Transverse colon (tissue), 4 donors: ENCODE measurements at regions not wholly inside any gene's neighbourhood (a gene's known extent, or its start where the extent isn't known, plus 50 kb on each side); places are given as distances from the start of the nearest gene placed in this dataset.

Source experiments
- DNase-seq: peaks from one replicate; pipeline ENCODE4 v3.0.0-alpha.2; 2019
- H3K27ac ChIP-seq, 4 donors: fragments of 200-600 bp; sonication (generic); 2 replicates each; pipeline ENCODE4 v1.5.1; 2016 to 2018; ENCODE audit warnings: inconsistent platforms in 4 of 4
- H3K27me3 ChIP-seq: fragments of 200-600 bp; sonication (generic); 2 replicates; pipeline ENCODE4 v1.5.1; 2017; ENCODE audit warnings: inconsistent platforms
- H3K36me3 ChIP-seq, 4 donors: fragments of 200-600 bp; sonication (generic); 2 replicates each; pipeline ENCODE4 v1.5.1; 2017 to 2019; ENCODE audit warnings: inconsistent platforms in 4 of 4
- H3K4me1 ChIP-seq, 4 donors: fragments of 200-600 bp; sonication (generic); 2 replicates each; pipeline ENCODE4 v1.5.1; 2017 to 2020; ENCODE audit warnings: inconsistent platforms in 4 of 4
- H3K4me3 ChIP-seq, 4 donors: fragments of 200-600 bp; sonication (generic); 1 replicate in 1 of 4; 2 replicates in 3 of 4; pipeline versions ENCODE4 v1.5.1 to v1.6.1; 2017 to 2019; ENCODE audit warnings: inconsistent platforms in 4 of 4
- H3K9me3 ChIP-seq, 2 donors: fragments of 200-600 bp; sonication (generic); 2 replicates each; pipeline ENCODE4 v1.5.1; 2017 to 2019; ENCODE audit warnings: inconsistent platforms in 2 of 2
- EP300 ChIP-seq: sonication (generic); formaldehyde crosslinking; IDR thresholded peaks from one replicate; pipeline ENCODE4 v1.6.1; 2017; ENCODE audit warnings: antibody characterized with exemption, low read depth
- POLR2A ChIP-seq: fragments of 450-650 bp; IDR thresholded peaks from one replicate; pipeline ENCODE4 v1.6.1; 2016; ENCODE audit warnings: antibody characterized with exemption, mild to moderate bottlenecking, moderate library complexity
- POLR2AphosphoS5 ChIP-seq, 3 donors: sonication (generic); formaldehyde crosslinking; IDR thresholded peaks; one replicate each; pipeline ENCODE4 v1.6.1; 2016; ENCODE audit warnings: antibody characterized with exemption in 3 of 3
- WGBS, 2 donors: methylation state at CpG; one replicate each; pipeline ENCODE4 v1.1.5; 2018; ENCODE audit warnings: low coverage in 1 of 2; 5-methylcytosine and 5-hydroxymethylcytosine counted together
- in situ Hi-C, 4 donors: fragments of 200-750 bp; cut with MboI; loops; one replicate each; pipeline versions ENCODE4 v1.15.0 to v1.15.1; 2017; ENCODE audit warnings: low sequenced_read_pairs in 3 of 4, low pct_ligation_motif_present in 1 of 4, low pct_unique_long_range_greater_than_20kb in 1 of 4
- intact Hi-C: fragments of 100-400 bp; cut with DNase I; formaldehyde crosslinking; loops from one replicate; pipeline ENCODE4 v1.15.1; 2023; ENCODE audit warnings: low total_unique reads
- TF ChIP-seq, protein P1 (sequence below), 5 experiments: fragments of 200-600 bp in 3 of 5; fragments of 450-650 bp in 2 of 5; sonication (generic) in 3 of 5; IDR thresholded peaks; 1 replicate in 2 of 5; 2 replicates in 3 of 5; pipeline ENCODE4 v1.5.1; 2016 to 2017; ENCODE audit warnings: antibody characterized with exemption in 5 of 5, inconsistent platforms in 3 of 5, mild to moderate bottlenecking in 2 of 5, moderate library complexity in 1 of 5

DNA sequence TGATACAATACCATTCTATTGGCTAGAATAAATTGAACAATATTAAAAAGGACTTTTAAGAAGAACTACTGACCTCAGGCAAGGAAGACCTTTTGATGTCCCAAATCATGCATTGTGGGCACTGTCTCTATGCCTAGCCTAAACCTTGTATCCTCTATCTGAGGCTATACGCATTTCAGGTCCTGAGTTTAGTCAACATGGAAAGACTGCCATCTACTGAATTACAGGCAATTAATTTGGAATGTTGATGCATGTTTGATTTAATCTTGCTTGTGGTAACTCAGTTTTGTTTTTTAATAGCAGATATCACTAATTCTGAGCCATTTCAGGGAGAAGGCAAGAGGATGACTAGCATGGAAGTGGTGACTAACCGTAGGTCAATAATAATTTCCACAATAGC is 585.3 kb upstream of the CCNG1 start:
- no peak for DNase-seq
- in situ Hi-C loops, result no loop called here
- no peak for TF ChIP-seq EP300
- TF ChIP-seq POLR2A, result no peak
- TF ChIP-seq POLR2AphosphoS5 (IDR thresholded peaks at IDR 0.05), result no peak
- TF ChIP-seq, protein P1, sequence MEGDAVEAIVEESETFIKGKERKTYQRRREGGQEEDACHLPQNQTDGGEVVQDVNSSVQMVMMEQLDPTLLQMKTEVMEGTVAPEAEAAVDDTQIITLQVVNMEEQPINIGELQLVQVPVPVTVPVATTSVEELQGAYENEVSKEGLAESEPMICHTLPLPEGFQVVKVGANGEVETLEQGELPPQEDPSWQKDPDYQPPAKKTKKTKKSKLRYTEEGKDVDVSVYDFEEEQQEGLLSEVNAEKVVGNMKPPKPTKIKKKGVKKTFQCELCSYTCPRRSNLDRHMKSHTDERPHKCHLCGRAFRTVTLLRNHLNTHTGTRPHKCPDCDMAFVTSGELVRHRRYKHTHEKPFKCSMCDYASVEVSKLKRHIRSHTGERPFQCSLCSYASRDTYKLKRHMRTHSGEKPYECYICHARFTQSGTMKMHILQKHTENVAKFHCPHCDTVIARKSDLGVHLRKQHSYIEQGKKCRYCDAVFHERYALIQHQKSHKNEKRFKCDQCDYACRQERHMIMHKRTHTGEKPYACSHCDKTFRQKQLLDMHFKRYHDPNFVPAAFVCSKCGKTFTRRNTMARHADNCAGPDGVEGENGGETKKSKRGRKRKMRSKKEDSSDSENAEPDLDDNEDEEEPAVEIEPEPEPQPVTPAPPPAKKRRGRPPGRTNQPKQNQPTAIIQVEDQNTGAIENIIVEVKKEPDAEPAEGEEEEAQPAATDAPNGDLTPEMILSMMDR (IDR thresholded peaks at IDR 0.05), result no peak

DNA sequence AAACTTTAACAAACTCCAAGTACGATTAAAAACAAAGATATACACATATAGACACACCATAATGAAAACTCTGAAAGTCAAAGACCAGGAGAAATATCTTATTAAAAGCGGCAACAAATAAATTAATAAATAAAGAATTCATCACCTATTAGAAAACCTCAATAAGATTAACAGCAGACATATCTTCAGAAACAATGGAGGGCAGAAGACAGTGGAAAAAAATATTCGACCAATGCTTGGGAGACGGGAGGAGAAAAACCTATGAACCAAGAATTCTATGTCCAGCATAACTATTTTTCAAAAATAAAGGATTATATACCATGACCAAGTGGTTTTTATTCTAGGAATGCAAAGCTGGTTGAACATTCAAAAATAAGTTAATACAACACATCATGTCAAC is 578.6 kb upstream of the CCNG1 start:
- intact Hi-C loops (no loop called here), in situ Hi-C loops (no loop called here)
- H3K4me1 ChIP-seq, result no peaks in the 10 kb centered on the region
- no peak for DNase-seq
- H3K27me3 ChIP-seq, result no peaks in the 10 kb centered on the region
- WGBS, 2 donors, result 82 to 92% methylated on average over 4 of the region's 4 CpGs
- peaks cover 10 to 19% of the 10 kb centered on the region in 2 donors for H3K9me3 ChIP-seq
- no peak overlapping the region for H3K4me3 ChIP-seq
- no peaks in the 10 kb centered on the region for H3K36me3 ChIP-seq
- TF ChIP-seq POLR2AphosphoS5 (IDR thresholded peaks at IDR 0.05) (no peak), POLR2A (no peak), EP300 (no peak)
- TF ChIP-seq, protein P1 (IDR thresholded peaks at IDR 0.05), result no peak
- H3K27ac ChIP-seq, result no peak overlapping the region

More for the DNA sequence above, 585.3 kb upstream of the CCNG1 start:
- no peaks in the 10 kb centered on the region for H3K9me3 ChIP-seq
- intact Hi-C loops, result no loop called here
- 52 to 74% methylated on average over 2 of the region's 2 CpGs for WGBS, 2 donors
- no peaks in the 10 kb centered on the region for H3K36me3 ChIP-seq
- H3K27ac ChIP-seq, result no peak overlapping the region
- H3K4me3 ChIP-seq, result no peak overlapping the region
- no peaks in the 10 kb centered on the region for H3K27me3 ChIP-seq
- no peaks in the 10 kb centered on the region for H3K4me1 ChIP-seq

DNA sequence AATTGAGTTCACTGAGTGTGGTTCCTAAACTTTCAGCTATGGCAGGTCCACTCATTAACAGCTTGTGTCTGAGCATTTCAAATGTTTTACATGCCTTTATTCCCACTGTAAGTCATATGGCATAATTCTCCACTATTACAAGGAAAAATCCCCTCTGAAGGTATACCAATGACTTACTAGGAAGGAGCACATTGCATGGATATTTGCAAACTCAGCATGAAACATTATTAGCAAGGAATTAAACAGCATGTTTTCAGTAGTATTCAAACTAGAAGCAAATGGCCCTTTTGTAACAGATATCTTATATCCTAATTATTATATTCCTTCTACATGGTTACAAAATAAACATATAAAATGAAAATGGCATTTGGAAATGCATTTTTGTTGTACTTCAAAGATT is 566.4 kb upstream of the CCNG1 start:
- intact Hi-C loops (no loop called here), in situ Hi-C loops (no loop called here)
- no peak overlapping the region for H3K4me3 ChIP-seq
- DNase-seq, result no peak
- peaks cover 0 to 6% of the 10 kb centered on the region in 2 donors for H3K9me3 ChIP-seq
- no peaks in the 10 kb centered on the region for H3K4me1 ChIP-seq
- TF ChIP-seq, protein P1 (IDR thresholded peaks at IDR 0.05), result no peak
- TF ChIP-seq POLR2AphosphoS5 (IDR thresholded peaks at IDR 0.05) (no peak), POLR2A (no peak), EP300 (no peak)
- no peaks in the 10 kb centered on the region for H3K27me3 ChIP-seq
- no peak overlapping the region for H3K27ac ChIP-seq
- H3K36me3 ChIP-seq, result no peaks in the 10 kb centered on the region

DNA sequence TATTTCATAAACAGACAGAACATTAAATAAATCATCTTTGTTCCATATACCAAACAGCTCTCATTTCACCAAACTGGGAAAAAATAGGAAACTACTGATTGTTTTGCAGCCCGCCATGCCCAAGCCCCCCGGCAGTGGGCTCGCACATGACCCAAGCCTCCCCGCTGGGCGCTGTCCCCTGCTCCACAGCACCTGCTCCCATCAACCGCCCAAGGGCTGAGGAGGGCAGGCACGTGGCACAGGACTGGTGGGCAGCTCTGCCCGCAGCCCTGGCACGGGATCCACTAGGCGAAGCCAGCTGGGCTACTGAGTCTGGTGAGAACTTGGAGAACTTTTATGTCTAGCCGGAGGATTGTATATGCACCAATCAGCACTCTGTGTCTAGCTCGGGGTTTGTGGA is 554.8 kb upstream of the CCNG1 start:
- Histone ChIP-seq H3K4me3 (no peak overlapping the region), H3K27me3 (no peaks in the 10 kb centered on the region), H3K36me3 (no peaks in the 10 kb centered on the region), H3K9me3 (no peaks in the 10 kb centered on the region), H3K27ac (no peak overlapping the region), H3K4me1 (no peaks in the 10 kb centered on the region)
- intact Hi-C loops (no loop called here), in situ Hi-C loops (no loop called here)
- WGBS, 2 donors, result 85 to 95% methylated on average over 7 to 12 of the region's 12 CpGs
- no peak for DNase-seq
- no peak for TF ChIP-seq EP300
- TF ChIP-seq POLR2A, result no peak
- no peak for TF ChIP-seq POLR2AphosphoS5 (IDR thresholded peaks at IDR 0.05)
- TF ChIP-seq, protein P1 (IDR thresholded peaks at IDR 0.05), result no peak
